Testis (tissue), 2 donors: ENCODE measurements at regions not wholly inside any gene's neighbourhood (a gene's known extent, or its start where the extent isn't known, plus 50 kb on each side); places are given as distances from the start of the nearest gene placed in this dataset.

Experiments
- CTCF ChIP-seq, 3 experiments: fragments of 450-650 bp in 2 of 3; fragments of 200-600 bp in 1 of 3; sonication (generic) in 1 of 3; IDR thresholded peaks; one replicate each; pipeline ENCODE4 v1.5.1; 2016 to 2019; ENCODE audit warnings: antibody characterized with exemption in 3 of 3, mild to moderate bottlenecking in 2 of 3, moderate library complexity in 1 of 3
- POLR2A ChIP-seq: fragments of 450-650 bp; IDR thresholded peaks from one replicate; pipeline ENCODE4 v1.6.1; 2017; ENCODE audit warnings: antibody characterized with exemption, mild to moderate bottlenecking, moderate library complexity

DNA sequence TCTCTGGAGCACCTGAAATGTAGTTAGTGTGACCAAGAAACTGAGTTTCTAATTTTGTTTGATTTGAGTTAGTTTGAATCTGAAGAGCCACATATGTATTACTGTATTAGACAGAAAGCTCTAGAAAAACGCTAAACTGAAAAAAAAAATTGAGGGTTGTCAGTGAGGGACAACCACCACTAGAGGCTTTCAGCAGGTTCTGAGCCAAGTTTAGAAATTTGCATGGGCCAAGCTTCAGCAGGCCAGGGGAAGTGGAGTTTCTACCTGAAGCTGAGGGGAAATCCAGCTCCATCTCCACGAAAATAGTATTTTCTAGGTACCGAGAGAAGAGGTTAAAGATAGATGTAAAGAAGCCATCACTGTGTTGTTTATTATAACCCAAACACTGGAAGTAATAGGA lies 77.9 kb upstream of the PLXNA4 start:
- TF ChIP-seq CTCF (IDR thresholded peaks at IDR 0.05) (peak in 2 of 3 experiments; percentile 20 to 28), POLR2A (no peak)
